Fibroblast of peridontal ligament (primary cell): ENCODE measurements at regions not wholly inside any gene's neighbourhood (a gene's known extent, or its start where the extent isn't known, plus 50 kb on each side); places are given as distances from the start of the nearest gene placed in this dataset.
A peak's percentile ranks its signal among the peaks of the same experiment; 100 is the strongest.
"Not testable (repeated sequence)": the region's sequence is repeated elsewhere in the genome, so short reads cannot be mapped to it uniquely, and the experiment has no call there.

ENCODE experiments used
- DNase-seq: peaks from one replicate; pipeline ENCODE4 v3.0.0-alpha.2; 2010; ENCODE audit errors: extremely low read depth

DNA sequence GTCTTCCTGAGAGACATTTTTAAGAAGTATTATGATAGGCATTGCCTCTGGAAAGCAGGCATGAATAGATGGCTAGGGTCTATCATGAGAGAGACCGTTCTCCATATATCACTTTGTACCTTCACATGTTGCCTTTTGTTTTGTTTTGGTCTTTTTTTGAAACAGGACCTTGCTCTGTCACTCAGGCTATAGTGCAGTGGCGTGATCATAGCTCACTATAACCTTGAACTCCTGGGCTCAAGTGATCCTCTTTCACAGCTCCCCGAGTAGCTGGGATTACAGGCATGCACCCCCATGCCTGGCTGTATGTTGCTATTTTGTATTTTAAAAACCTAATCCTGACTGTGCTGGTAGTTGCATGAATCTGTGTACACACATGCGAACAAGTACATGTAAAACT is 869.6 kb upstream of the DEFB115 start:
- DNase-seq, result not testable (repeated sequence)

DNA sequence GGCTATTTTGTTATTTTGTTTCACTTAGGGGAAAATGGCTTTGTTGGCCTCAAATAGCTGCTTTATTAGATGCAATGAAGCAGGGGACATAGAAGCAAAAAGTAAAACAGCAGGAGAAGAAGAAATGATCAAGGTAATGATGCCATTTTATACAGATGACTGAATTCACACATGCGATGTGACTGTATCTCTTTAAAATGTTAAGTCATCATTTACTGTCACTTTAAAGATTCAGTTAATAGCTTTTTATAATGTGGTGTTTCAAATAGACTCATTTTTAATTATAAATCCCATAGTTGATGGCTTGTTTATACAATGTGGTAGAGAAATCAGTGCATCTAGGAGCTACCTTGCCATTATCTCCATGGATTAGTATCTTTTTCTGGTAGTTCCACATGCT is 863.9 kb upstream of the DEFB115 start:
- not testable (repeated sequence) for DNase-seq

DNA sequence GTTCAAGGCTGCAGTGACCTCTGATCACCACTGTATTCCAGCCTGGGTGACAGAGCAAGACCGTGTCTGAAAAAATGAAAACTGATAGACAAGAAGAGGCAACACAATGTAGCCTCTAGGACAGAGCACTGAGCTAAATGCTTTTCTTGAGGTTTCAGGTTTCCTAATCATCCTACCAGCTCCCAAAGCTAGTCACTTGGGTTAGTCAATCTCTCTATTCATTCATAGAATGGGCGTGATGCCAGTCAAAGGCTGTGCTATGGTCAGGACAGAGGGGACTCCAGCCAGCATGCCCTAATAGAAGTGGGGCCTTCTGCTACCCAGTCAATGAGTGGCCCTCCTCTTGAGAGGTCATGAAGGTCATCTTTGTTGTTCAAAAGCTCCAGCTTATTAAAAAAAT is 860.4 kb upstream of the DEFB115 start:
- DNase-seq, result not testable (repeated sequence)

DNA sequence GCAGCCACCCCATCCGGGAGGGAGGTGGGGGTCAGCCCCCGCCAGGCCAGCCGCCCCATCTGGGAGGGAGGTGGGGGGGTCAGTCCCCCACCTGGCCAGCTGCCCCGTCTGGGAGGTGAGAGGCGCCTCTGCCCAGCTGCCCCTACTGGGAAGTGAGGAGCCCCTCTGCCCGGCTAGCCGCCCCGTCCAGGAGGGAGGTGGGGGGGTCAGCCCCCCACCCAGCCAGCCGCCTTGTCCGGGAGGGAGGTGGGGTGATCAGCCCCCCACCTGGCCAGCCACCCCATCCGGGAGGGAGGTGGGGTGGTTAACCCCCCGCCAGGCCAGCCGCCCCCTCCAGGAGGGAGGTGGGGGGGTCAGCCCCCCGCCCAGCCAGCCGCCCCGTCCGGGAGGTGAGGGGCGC is 852.4 kb upstream of the DEFB115 start:
- not testable (repeated sequence) for DNase-seq

DNA sequence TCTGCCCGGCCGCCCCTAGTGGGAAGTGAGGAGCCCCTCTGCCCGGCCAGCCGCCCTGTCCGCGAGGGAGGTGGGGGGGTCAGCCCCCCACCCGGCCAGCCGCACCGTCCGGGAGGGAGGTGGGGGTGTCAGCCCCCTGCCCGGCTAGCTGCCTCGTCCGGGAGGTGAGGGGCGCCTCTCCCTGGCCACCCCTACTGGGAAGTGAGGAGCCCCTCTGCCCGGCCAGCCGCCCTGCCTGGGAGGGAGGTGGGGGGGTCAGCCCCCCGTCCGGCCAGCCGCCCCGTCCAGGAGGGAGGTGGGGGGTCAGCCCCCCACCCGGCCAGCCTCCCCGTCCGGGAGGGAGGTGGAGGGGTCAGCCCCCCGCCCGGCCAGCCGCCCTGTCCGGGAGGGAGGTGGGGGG is 851.9 kb upstream of the DEFB115 start:
- not testable (repeated sequence) for DNase-seq

DNA sequence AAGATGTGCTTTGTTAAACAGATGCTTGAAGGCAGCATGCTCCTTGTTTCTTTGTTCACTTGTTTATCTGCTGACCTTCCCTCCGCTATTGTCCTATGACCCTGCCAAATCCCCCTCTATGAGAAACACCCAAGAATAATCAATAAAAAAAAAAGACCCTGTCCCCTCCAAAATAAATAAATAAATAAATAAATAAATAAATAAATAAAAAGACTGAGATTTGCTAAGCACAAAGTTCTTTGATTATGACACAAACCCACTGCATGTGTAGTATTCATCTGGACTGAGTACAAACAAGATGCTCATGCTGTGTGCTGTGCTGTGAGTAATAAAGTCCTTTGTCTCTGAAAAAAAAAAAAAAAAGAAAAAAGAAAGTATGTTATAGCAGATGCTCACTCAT is 851.1 kb upstream of the DEFB115 start:
- DNase-seq, result peak; percentile 31

DNA sequence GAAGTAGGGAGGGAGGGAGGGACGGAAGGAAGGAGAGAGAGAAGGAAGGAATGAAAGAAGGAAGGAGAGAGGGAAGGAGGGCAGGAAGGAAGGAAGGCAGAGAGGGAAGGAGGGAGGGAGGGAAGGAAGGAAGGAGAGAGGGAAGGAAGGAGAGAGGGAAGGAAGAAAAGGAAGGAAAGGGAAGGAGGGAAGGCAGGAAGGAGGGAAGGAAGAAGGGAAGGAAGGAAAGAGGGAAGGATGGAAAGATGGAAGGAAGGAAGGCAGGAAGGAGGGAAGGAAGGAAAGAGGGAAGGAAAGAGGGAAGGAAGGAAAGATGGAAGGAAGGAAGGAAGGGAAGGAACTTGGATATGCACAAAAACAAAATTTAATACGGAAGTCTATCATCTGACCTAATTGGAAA is 844.5 kb upstream of the DEFB115 start:
- DNase-seq, result no peak

DNA sequence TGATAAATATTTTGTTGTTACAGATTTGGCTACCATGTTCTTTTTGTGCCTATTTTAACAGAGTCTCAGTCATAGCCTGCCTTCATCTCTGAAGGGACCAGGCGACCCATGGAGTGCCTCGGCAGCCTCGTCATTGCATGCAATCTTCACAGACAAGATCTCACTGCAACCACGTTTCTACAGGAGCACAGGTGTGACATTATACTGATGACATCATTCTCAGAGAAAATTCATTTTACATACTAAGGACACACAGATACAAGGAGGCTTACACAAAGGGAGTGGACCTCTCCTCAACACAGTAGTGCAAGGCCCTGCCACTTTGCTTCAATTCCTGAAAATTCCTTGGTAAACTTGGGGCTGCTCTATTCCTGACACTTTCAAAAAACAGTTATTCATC is 840.1 kb upstream of the DEFB115 start:
- not testable (repeated sequence) for DNase-seq

DNA sequence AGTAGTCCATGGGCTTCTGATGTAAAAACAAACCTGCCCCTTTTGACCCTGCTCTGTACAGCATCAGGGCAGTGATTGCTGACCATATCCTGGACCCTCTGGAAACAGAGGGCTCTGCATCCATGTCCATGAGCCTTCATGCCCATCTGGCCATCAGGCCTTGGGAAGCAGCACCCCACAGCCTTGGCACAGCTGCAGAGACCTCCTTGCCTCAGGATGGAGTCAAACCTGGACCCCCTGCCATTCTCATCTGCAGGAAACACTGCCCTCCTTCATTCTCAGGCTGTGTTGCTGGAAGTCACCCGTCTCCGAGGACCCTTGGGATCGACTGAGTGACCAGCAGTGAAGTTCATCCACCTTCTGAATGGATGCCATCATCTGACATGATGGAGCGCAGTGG is 839.1 kb upstream of the DEFB115 start:
- not testable (repeated sequence) for DNase-seq

DNA sequence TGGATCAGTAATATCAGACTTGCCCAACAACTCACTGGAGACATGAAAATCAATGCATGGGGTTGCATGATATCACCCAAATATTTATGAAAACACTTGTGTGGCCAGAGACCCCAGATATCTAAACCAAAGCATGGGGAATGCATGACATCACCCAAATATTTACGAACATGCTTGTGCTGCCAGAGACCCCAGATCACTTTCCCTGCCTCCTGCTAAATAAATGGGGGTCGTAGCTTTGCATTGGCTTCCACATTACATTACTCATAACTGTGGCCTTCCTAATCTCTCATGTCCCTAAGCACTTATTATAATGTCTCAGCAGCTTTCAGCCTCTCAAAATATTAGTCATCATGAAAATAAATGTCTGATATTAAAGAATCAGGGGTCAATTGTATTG is 838.0 kb upstream of the DEFB115 start:
- no peak for DNase-seq

DNA sequence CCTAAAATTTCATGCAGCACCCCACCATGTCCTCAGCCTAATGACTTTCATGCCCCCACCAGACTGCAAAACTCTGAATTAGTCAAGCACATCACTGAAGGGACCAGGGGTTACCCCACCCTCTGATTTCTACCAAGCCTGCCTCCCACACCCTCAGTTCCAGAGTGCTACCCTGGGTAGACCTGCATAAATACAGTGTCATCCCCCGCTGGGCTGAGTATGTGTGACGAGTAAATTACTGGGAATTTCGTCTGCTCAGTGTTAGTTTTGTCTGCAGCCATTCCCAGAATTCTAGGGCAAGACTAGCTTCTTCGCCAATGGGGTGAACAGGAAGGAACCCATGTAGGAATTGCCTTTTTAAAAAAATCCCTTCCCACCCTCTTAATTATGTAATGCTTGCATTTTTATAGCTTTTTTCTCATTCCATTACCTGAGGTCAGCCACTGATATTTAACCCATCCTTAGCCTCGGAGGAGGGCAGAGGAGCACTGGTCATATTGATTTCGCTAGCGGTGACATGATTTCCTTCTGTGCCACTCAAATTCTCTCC is 837.5 kb upstream of the DEFB115 start:
- not testable (repeated sequence) for DNase-seq
